H1 (cell line): ENCODE measurements at regions not wholly inside any gene's neighbourhood (a gene's known extent, or its start where the extent isn't known, plus 50 kb on each side); places are given as distances from the start of the nearest gene placed in this dataset.

ENCODE experiments used
- CTCF ChIA-PET: fragments of 300-600 bp; sonication (Branson Sonifier 250); formaldehyde crosslinking; loops from one replicate; lab custom pipeline; 2021; ENCODE audit not compliant: partially characterized antibody; lab: Charles Lee
- POLR2A ChIA-PET: fragments of 300-600 bp; sonication (Branson Sonifier 250); formaldehyde crosslinking; loops from one replicate; lab custom pipeline; 2021; ENCODE audit warnings: inconsistent platforms; ENCODE audit not compliant: partially characterized antibody; lab: Charles Lee
- DNase-seq, 2 experiments: peaks; one replicate each; pipeline versions ENCODE4 v3.0.0 to v3.0.0-alpha.2; 2010 to 2022; ENCODE audit warnings: low spot score in 2 of 2, low read depth in 1 of 2, mixed read lengths in 1 of 2
- FAIRE-seq: peaks from 2 replicates; lab custom pipeline; 2011; peaks lifted over from hg19 to GRCh38; lab: Jason Lieb, UNC
- H2AFZ ChIP-seq: 2 replicates; pipeline ENCODE4 v1.8.1; 2012; ENCODE audit warnings: low read length, inconsistent platforms
- H2AK5ac ChIP-seq: 2 replicates; pipeline ENCODE4 v1.6.1; 2013; ENCODE audit warnings: low read depth, low read length
- H2BK120ac ChIP-seq: replicated peaks from 2 replicates; pipeline ENCODE3; 2013; ENCODE audit warnings: low read depth, low read length, inconsistent platforms
- H2BK12ac ChIP-seq: 2 replicates; pipeline ENCODE4 v1.6.1; 2013; ENCODE audit warnings: low read depth, low read length
- H2BK15ac ChIP-seq: 2 replicates; pipeline ENCODE4 v1.6.1; 2013; ENCODE audit warnings: low read length
- H2BK20ac ChIP-seq: 2 replicates; pipeline ENCODE4 v1.6.1; 2013; ENCODE audit warnings: low read length
- H2BK5ac ChIP-seq: 2 replicates; pipeline ENCODE4 v1.6.1; 2013; ENCODE audit warnings: low read depth, low read length
- H3K14ac ChIP-seq: 2 replicates; pipeline ENCODE4 v1.6.1; 2013; ENCODE audit warnings: inconsistent platforms; ENCODE audit not compliant: insufficient read length
- H3K18ac ChIP-seq: 2 replicates; pipeline ENCODE4 v1.6.1; 2013; ENCODE audit warnings: low read length; ENCODE audit errors: extremely low read depth
- H3K23ac ChIP-seq: 2 replicates; pipeline ENCODE4 v1.6.1; 2013; ENCODE audit warnings: inconsistent platforms; ENCODE audit not compliant: insufficient read length
- H3K23me2 ChIP-seq: 2 replicates; pipeline ENCODE4 v1.6.1; 2013; ENCODE audit warnings: low read depth, low read length
- H3K27ac ChIP-seq: 2 replicates; pipeline ENCODE4 v1.6.1; 2011; ENCODE audit warnings: low read depth, low read length, inconsistent platforms
- H3K27me3 ChIP-seq, 4 experiments: replicated peaks in 1 of 4; 1 replicate in 1 of 4; 2 replicates in 3 of 4; pipeline versions ENCODE4 v1.6.1 to v1.8.1; 2011 to 2013; ENCODE audit warnings: low read length in 3 of 4, mild to moderate bottlenecking in 3 of 4, inconsistent platforms in 2 of 4, mixed read lengths in 2 of 4, moderate library complexity in 1 of 4; ENCODE audit not compliant: control insufficient read depth in 3 of 4, insufficient read depth in 3 of 4; ENCODE audit errors: extremely low read depth in 1 of 4
- H3K36me3 ChIP-seq, 4 experiments: 2 replicates each; pipeline versions ENCODE4 v1.6.1 to v1.8.1; 2011 to 2013; ENCODE audit warnings: mild to moderate bottlenecking in 4 of 4, low read length in 3 of 4, moderate library complexity in 2 of 4, control low read depth in 1 of 4, inconsistent platforms in 1 of 4; ENCODE audit not compliant: insufficient read depth in 4 of 4, control insufficient read depth in 2 of 4
- H3K4ac ChIP-seq: replicated peaks from 2 replicates; pipeline ENCODE3; 2013; ENCODE audit warnings: low read length, low read depth, mixed read lengths, inconsistent platforms; ENCODE audit not compliant: insufficient read length
- H3K4me1 ChIP-seq, 4 experiments: replicated peaks in 1 of 4; 1 replicate in 1 of 4; 2 replicates in 3 of 4; pipeline versions ENCODE4 v1.6.1 to v1.8.1; 2011 to 2013; ENCODE audit warnings: low read length in 3 of 4, inconsistent platforms in 2 of 4, mixed read lengths in 1 of 4; ENCODE audit not compliant: insufficient read depth in 4 of 4, control insufficient read depth in 3 of 4
- H3K4me2 ChIP-seq, 2 experiments: 2 replicates each; pipeline versions ENCODE4 v1.6.1 to v1.8.1; 2011 to 2013; ENCODE audit warnings: low read depth in 2 of 2, low read length in 2 of 2, control low read depth in 1 of 2, inconsistent platforms in 1 of 2, mild to moderate bottlenecking in 1 of 2; ENCODE audit not compliant: insufficient read depth in 1 of 2
- H3K4me3 ChIP-seq, 4 experiments: fragments of 200-600, 300-600 bp in 1 of 4; sonication (generic), shearing (Covaris generic), sonication (Bioruptor Twin) in 1 of 4; 2 replicates each; pipeline versions ENCODE4 v1.5.1 to v1.8.1; 2011 to 2016; ENCODE audit warnings: low read length in 4 of 4, low read depth in 3 of 4, control low read depth in 2 of 4, inconsistent platforms in 2 of 4, mild to moderate bottlenecking in 2 of 4, mixed read lengths in 1 of 4, moderate library complexity in 1 of 4; ENCODE audit not compliant: insufficient read depth in 2 of 4; ENCODE audit errors: extremely low read depth in 1 of 4
- H3K56ac ChIP-seq: replicated peaks from 2 replicates; pipeline ENCODE3; 2013; ENCODE audit warnings: low read depth, mild to moderate bottlenecking, mixed read lengths, low read length, inconsistent platforms; ENCODE audit not compliant: insufficient read length
- H3K79me1 ChIP-seq: 2 replicates; pipeline ENCODE4 v1.6.1; 2013; ENCODE audit warnings: low read depth, low read length, control low read depth
- H3K79me2 ChIP-seq, 2 experiments: 2 replicates each; pipeline versions ENCODE4 v1.6.1 to v1.8.1; 2012 to 2013; ENCODE audit warnings: low read length in 2 of 2, mild to moderate bottlenecking in 2 of 2, inconsistent platforms in 1 of 2; ENCODE audit not compliant: insufficient read depth in 2 of 2, control insufficient read depth in 1 of 2
- H3K9ac ChIP-seq, 4 experiments: replicated peaks in 1 of 4; 1 replicate in 1 of 4; 2 replicates in 3 of 4; pipeline versions ENCODE4 v1.6.1 to v1.8.1; 2011 to 2013; ENCODE audit warnings: low read depth in 3 of 4, low read length in 3 of 4, control low read depth in 2 of 4, mild to moderate bottlenecking in 2 of 4, moderate library complexity in 2 of 4, inconsistent platforms in 1 of 4; ENCODE audit errors: extremely low read depth in 1 of 4
- H3K9me3 ChIP-seq, 2 experiments: 2 replicates each; pipeline versions ENCODE4 v1.6.1 to v1.8.1; 2012 to 2013; ENCODE audit warnings: mild to moderate bottlenecking in 2 of 2, moderate library complexity in 2 of 2, control low read depth in 1 of 2, inconsistent platforms in 1 of 2, low read depth in 1 of 2, low read length in 1 of 2, mixed read lengths in 1 of 2; ENCODE audit not compliant: insufficient read depth in 2 of 2
- H4K20me1 ChIP-seq, 2 experiments: replicated peaks in 1 of 2; 2 replicates each; pipeline versions ENCODE3 to v1.8.1; 2011 to 2013; ENCODE audit warnings: inconsistent platforms in 2 of 2, low read length in 2 of 2, mild to moderate bottlenecking in 1 of 2; ENCODE audit not compliant: insufficient read depth in 2 of 2, control insufficient read depth in 1 of 2
- H4K5ac ChIP-seq: 2 replicates; pipeline ENCODE4 v1.6.1; 2013; ENCODE audit warnings: low read length, low read depth, mixed read lengths, inconsistent platforms; ENCODE audit not compliant: insufficient read length
- H4K8ac ChIP-seq: 2 replicates; pipeline ENCODE4 v1.8.0; 2013; ENCODE audit warnings: mild to moderate bottlenecking, moderate library complexity, low read length, inconsistent platforms; ENCODE audit not compliant: insufficient read depth; ENCODE audit errors: extremely low read depth
- H4K91ac ChIP-seq: replicated peaks from 2 replicates; pipeline ENCODE3; 2013; ENCODE audit warnings: low read length, mixed read lengths, inconsistent platforms; ENCODE audit not compliant: insufficient read length
- ATF3 ChIP-seq: IDR thresholded peaks from 2 replicates; pipeline ENCODE4 v1.6.1; 2011; ENCODE audit warnings: low read depth, mild to moderate bottlenecking, low read length; ENCODE audit not compliant: insufficient read depth
- BRCA1 ChIP-seq: IDR thresholded peaks from 2 replicates; pipeline ENCODE4 v1.6.1; 2012; ENCODE audit warnings: low read depth, low read length, improper control_type of control experiment
- CTCF ChIP-seq, 3 experiments: IDR thresholded peaks; 1 replicate in 2 of 3; 2 replicates in 1 of 3; pipeline versions ENCODE4 v1.5.1 to v1.6.1; 2011; ENCODE audit warnings: low read length in 3 of 3, mild to moderate bottlenecking in 3 of 3, inconsistent platforms in 2 of 3, low read depth in 1 of 3, moderate library complexity in 1 of 3; ENCODE audit not compliant: insufficient read depth in 1 of 3; ENCODE audit errors: control extremely low read depth in 1 of 3
- KDM5A ChIP-seq: fragments of 200-600 bp; IDR thresholded peaks from 2 replicates; pipeline ENCODE4 v1.7.1; 2012; ENCODE audit warnings: mild to moderate bottlenecking, low read length, inconsistent platforms, mixed read lengths
- NRF1 ChIP-seq: IDR thresholded peaks from 2 replicates; pipeline ENCODE4 v1.6.1; 2011; ENCODE audit warnings: mild to moderate bottlenecking, low read depth, low read length, improper control_type of control experiment
- RFX5 ChIP-seq: IDR thresholded peaks from 2 replicates; pipeline ENCODE4 v1.6.1; 2011; ENCODE audit warnings: low read depth, low read length, improper control_type of control experiment, borderline replicate concordance
- SIX5 ChIP-seq: IDR thresholded peaks from 2 replicates; pipeline ENCODE4 v1.6.1; 2011; ENCODE audit warnings: mild to moderate bottlenecking, low read depth, low read length
- SP4 ChIP-seq: IDR thresholded peaks from 2 replicates; pipeline ENCODE4 v1.6.1; 2012; ENCODE audit warnings: low read length, inconsistent platforms
- WGBS, 2 experiments: shearing (Covaris generic) in 1 of 2; methylation state at CpG; one replicate each; pipeline versions ENCODE4 v1.1.6 to v1.1.7; 2013 to 2015; ENCODE audit warnings: low lambda C conversion rate in 2 of 2, mixed read lengths in 2 of 2, inconsistent platforms in 1 of 2, low coverage in 1 of 2, missing lambda C conversion rate in 1 of 2; ENCODE audit not compliant: insufficient replicate concordance in 2 of 2, insufficient coverage in 1 of 2, insufficient read length in 1 of 2; ENCODE audit errors: extremely low coverage in 1 of 2, missing lambda C conversion rate in 1 of 2; 5-methylcytosine and 5-hydroxymethylcytosine counted together

- no peak overlapping the region for H2BK15ac ChIP-seq
- no peak overlapping the region for H2AK5ac ChIP-seq
- POLR2A ChIA-PET = no interaction called here
- H2BK5ac ChIP-seq = no peak overlapping the region
- H4K5ac ChIP-seq = no peak overlapping the region
- no peak overlapping the region for H3K4me3 ChIP-seq
- no peaks in the 10 kb centered on the region for H4K20me1 ChIP-seq
- no peak overlapping the region for H3K56ac ChIP-seq
- FAIRE-seq = no peak
- H4K8ac ChIP-seq = no peak overlapping the region
- WGBS, 2 experiments = 89% methylated on average over 3 of the region's 3 CpGs; no CpG with 5 or more reads in 1 of the 2 experiments
- H3K79me1 ChIP-seq = no peaks in the 10 kb centered on the region
- H3K4me1 ChIP-seq = peaks cover 0 to 3% (median 2%) of the 10 kb centered on the region in 4 experiments; a peak in 3 of 7 replicates
- no peak overlapping the region for H3K27ac ChIP-seq
- CTCF ChIA-PET = no interaction called here
- no peak overlapping the region for H4K91ac ChIP-seq
- no peak overlapping the region for H3K18ac ChIP-seq
- H2BK120ac ChIP-seq = no peak overlapping the region
- H3K79me2 ChIP-seq = no peaks in the 10 kb centered on the region
- no peak overlapping the region for H2BK20ac ChIP-seq
- H3K9me3 ChIP-seq = no peaks in the 10 kb centered on the region
- no peak overlapping the region for H2BK12ac ChIP-seq
- H3K9ac ChIP-seq = no peak overlapping the region
- no peak overlapping the region for H2AFZ ChIP-seq
- DNase-seq = no peak
- no peaks in the 10 kb centered on the region for H3K23me2 ChIP-seq
- H3K23ac ChIP-seq = no peak overlapping the region
- no peaks in the 10 kb centered on the region for H3K36me3 ChIP-seq
- H3K4ac ChIP-seq = no peak overlapping the region
- H3K4me2 ChIP-seq = no peak overlapping the region
- no peaks in the 10 kb centered on the region for H3K27me3 ChIP-seq
- no peak overlapping the region for H3K14ac ChIP-seq
- no peak for TF ChIP-seq CTCF (IDR thresholded peaks at IDR 0.05; ENCODE audit: control extremely low read depth in 1 of 3, insufficient read depth in 1 of 3, low read depth in 1 of 3, low read length in 3 of 3)
- no peak for TF ChIP-seq KDM5A
- TF ChIP-seq SIX5 = no peak
- no peak for TF ChIP-seq BRCA1
- no peak for TF ChIP-seq NRF1
- no peak for TF ChIP-seq ATF3
- TF ChIP-seq SP4 = no peak
- no peak for TF ChIP-seq RFX5
Measured at GRCh38 chr1:187933562-187934419, 1105.0 kb downstream of the PLA2G4A start.
